Sigmoid colon (tissue), 4 donors: ENCODE measurements at regions not wholly inside any gene's neighbourhood (a gene's known extent, or its start where the extent isn't known, plus 50 kb on each side); places are given as distances from the start of the nearest gene placed in this dataset.

Experiments used
- CTCF ChIP-seq, 4 experiments: fragments of 450-650 bp in 3 of 4; fragments of 200-600 bp in 1 of 4; IDR thresholded peaks; one replicate each; pipeline ENCODE4 v1.5.1; 2016 to 2019; ENCODE audit warnings: antibody characterized with exemption in 4 of 4, mild to moderate bottlenecking in 3 of 4, moderate library complexity in 2 of 4
- EP300 ChIP-seq, 4 donors: sonication (generic); formaldehyde crosslinking; IDR thresholded peaks; one replicate each; pipeline ENCODE4 v1.6.1; 2017; ENCODE audit warnings: antibody characterized with exemption in 4 of 4
- POLR2A ChIP-seq, 2 donors: fragments of 450-650 bp; IDR thresholded peaks; one replicate each; pipeline ENCODE4 v1.6.1; 2016; ENCODE audit warnings: antibody characterized with exemption in 2 of 2, mild to moderate bottlenecking in 2 of 2, moderate library complexity in 2 of 2
- POLR2AphosphoS5 ChIP-seq, 4 donors: sonication (generic); formaldehyde crosslinking; IDR thresholded peaks; one replicate each; pipeline ENCODE4 v1.6.1; 2017; ENCODE audit warnings: antibody characterized with exemption in 4 of 4

GRCh38 chr16:73813527-73813926 lies 483.1 kb upstream of the PSMD7 start:
- TF ChIP-seq CTCF (IDR thresholded peaks at IDR 0.05): no peak
- TF ChIP-seq EP300 (IDR thresholded peaks at IDR 0.05): no peak
- no peak for TF ChIP-seq POLR2A (IDR thresholded peaks at IDR 0.05)
- no peak for TF ChIP-seq POLR2AphosphoS5 (IDR thresholded peaks at IDR 0.05)
